Renal pelvis (tissue), 1 donor: ENCODE measurements at regions not wholly inside any gene's neighbourhood (a gene's known extent, or its start where the extent isn't known, plus 50 kb on each side); places are given as distances from the start of the nearest gene placed in this dataset.
"Not testable (repeated sequence)": the region's sequence is repeated elsewhere in the genome, so short reads cannot be mapped to it uniquely, and the experiment has no call there.

Experiments
- DNase-seq: peaks from one replicate; pipeline ENCODE4 v3.0.0-alpha.2; 2013

GRCh38 chr3:160047876-160048275, 59.2 kb downstream of the IL12A start:
- no peak for DNase-seq

DNA sequence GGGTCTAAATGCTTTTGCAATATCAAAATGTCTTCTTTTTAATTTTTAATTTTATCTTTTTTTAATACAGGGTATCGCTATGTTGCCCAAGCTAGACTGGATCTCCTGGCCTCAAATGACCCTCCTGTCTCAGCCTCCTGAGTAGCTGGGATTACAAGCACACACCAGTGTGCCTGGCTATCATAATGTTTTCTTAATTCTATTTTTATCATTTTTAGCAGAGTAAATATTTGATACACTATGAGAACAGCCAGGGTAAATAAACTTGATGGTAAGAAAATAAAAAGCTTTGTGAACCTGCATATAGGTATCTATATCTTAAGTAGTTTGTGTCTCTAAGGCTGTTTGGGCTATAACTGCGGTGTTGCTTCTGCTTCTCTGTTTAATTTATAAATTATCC, 60.4 kb downstream of the IL12A start:
- no peak for DNase-seq

- peak; percentile 11 for DNase-seq
Observed at GRCh38 chr3:160049565-160049964, 60.9 kb downstream of the IL12A start.

- no peak for DNase-seq
Observed at GRCh38 chr3:160049988-160050387, 61.4 kb downstream of the IL12A start.

DNA sequence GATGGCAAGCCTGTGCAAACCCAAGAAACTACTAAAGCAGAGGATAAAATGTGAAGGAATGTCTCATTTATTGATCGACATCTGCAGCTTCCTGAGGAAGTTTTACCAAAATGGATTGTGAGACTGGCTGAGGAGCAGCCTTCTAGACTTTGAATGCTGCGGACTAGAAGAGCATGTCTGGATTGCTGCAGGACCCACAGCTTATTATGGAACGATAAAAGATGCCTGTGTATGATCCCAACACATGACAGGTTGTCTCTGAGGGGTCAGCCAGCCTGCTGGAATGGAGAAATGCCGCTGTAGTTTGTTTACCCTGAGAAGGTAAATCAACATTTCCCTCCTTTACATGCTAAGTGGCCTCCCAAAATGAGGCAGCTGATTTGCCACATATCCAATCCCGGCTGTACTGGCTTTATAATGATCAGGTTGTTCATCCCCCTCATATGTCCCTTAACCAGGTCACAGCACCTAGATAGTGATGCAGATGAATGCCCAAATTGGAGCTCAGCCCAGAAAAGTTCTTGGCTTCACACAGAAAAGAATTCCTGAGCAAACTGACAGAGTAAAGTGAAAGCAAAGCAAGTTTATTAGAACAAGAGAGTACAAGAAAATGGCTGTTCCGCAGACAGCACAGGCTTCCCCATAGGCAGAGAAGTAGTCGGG, 63.9 kb downstream of the IL12A start:
- no peak for DNase-seq

DNA sequence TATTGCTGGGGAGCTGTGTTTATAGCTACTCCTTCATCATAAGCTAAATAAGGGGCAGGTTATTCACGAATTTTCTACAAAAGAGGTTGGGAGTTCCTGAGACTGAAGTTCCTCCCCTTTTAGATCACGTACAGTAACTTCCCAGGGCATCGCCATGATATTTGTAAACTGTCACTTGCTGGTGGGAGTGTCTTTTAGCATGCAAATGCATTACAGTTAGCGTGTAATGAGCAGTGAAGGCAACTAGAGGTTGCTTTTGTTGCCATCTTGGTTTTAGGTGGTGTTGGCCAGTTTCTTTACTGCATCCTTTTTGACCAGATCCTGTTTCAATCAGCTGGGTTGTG, 64.4 kb downstream of the IL12A start:
- DNase-seq = no peak

DNA sequence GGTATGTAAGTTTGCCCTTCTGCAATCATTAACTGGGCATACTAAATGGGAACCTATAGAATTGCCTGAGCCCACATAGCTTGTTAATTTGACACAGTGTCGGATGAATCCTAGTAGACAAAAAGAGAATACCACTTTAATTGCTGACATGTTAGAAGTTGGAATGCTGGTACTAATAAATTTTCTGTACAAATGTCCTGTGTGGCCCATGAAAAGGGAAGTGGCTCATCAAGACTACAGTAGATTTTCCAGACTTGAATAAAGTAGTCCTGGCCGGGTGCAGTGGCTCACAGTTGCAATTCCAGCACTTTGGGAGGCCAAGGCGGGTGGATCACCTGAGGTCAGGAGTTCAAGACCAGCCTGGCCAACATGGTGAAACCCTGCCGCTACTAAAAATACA, 66.2 kb downstream of the IL12A start:
- DNase-seq = not testable (repeated sequence)

GRCh38 chr3:160055659-160056058, 67.0 kb downstream of the IL12A start:
- no peak for DNase-seq

GRCh38 chr3:160057331-160057730, 68.7 kb downstream of the IL12A start:
- DNase-seq = no peak

DNA sequence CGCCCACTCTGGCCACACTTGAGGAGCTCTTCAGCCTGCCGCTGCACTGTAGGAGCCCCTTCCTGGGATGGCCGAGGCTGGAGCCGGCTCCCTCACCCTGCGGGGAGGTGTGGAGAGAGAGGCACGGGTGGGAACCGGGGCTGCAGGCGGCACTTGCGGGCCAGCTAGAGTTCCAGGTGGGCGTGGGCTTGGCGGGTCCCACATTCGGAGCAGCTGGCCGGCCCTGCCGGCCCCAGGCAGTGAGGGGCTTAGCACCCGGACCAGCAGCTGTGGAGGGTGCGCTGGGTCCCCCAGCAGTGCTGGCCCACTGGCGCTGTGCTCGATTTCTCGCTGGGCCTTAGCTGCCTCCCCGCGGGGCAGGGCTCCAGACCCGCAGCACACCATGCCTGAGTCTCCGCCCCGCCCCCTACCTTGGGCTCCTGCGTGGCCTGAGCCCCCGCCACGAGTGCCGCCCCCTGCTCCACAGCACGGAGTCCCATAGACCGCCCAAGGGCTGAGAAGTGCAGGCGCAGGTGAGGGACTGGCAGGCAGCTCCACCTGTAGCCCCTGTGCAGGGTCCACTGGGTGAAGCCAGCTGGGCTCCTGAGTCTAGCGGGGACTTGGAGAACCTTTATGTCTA, 71.9 kb downstream of the IL12A start:
- no peak for DNase-seq

DNA sequence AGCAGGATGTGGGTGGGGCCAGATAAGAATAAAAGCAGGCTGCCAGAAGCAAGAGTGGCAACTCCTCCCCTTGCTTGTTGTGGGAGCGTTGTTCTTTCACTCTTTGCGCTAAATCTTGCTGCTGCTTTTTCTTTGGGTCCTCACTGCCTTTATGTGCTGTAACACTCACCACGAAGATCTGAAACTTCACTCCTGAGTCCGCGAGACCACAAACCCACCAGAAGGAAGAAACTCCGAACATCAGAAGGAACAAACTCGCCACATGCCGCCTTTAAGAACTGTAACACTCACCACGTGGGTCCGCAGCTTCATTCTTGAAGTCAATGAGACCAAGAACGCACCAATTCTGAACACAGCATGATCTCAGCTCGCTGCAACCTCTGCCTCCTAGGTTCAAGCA, 72.9 kb downstream of the IL12A start:
- DNase-seq = no peak

- no peak for DNase-seq
Observed at GRCh38 chr3:160065282-160065681, 76.6 kb downstream of the IL12A start.

GRCh38 chr3:160065786-160066185, 77.2 kb downstream of the IL12A start:
- DNase-seq = no peak

- no peak for DNase-seq
Observed at GRCh38 chr3:160069986-160070385, 81.4 kb downstream of the IL12A start.

- DNase-seq = no peak
Observed at GRCh38 chr3:160076519-160076918, 87.9 kb downstream of the IL12A start.

DNA sequence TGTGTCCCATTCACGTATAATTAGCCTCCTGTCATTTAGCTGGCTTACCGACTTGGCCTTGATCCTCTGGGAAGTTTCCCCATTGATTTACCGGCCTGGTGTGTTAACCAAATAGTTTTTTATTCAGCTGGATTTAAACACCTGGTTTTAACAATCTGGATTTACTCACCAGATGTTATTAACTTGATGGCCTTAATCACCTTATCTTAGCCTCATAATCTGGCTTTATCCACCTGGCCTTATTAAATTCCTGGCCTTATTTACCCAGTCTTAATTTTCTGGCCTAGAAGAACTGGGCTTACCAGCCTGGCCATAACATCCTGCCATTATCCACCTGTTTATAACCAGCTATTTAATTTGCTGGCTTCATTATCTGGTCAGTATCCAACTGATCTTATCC, 89.9 kb downstream of the IL12A start:
- DNase-seq = no peak

DNA sequence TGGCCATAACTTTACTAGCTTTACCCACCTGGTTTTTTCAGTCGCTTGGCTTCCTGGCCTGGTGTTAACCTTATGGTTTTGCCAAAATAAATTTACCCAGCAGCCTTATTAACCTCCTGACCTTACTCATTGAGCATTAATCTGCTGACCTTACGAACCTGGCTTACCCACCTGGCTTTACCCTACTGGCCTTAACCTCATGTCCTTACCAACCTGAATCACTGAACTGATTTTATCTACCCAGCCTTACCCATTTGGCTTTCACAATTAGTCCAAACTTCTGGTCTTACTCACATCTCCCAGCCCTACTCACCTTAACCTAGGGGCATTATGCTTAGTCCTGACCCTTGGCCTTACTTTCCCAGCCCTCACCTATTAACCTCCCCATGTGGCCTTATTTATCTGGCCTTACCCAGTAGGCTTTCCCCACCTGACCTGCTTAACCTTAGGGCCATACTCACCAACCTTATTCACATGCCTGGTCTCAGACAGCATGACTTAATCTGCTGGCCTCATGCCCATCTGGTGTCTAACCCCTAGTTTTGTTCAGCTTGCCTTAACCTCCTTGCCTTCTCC, 93.4 kb downstream of the IL12A start:
- no peak for DNase-seq

DNA sequence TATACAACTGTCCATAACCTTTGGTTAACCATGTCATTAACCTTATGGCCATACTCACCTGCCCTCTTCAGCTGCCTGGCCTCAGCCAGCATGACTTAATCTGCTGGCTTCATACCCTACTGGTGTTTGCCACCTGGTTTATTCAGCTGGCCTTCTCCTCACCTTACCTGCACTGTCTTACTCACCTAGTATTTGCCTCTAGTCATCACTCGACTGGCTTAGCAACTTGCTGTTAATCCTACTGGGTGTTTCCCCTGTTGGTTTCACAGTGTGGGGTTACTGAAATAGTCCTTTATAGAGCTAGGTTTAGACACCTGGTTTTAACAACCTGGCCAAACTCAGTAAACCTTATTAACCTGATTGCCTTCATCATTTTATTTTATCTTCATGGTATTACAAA, 96.4 kb downstream of the IL12A start:
- DNase-seq = no peak

DNA sequence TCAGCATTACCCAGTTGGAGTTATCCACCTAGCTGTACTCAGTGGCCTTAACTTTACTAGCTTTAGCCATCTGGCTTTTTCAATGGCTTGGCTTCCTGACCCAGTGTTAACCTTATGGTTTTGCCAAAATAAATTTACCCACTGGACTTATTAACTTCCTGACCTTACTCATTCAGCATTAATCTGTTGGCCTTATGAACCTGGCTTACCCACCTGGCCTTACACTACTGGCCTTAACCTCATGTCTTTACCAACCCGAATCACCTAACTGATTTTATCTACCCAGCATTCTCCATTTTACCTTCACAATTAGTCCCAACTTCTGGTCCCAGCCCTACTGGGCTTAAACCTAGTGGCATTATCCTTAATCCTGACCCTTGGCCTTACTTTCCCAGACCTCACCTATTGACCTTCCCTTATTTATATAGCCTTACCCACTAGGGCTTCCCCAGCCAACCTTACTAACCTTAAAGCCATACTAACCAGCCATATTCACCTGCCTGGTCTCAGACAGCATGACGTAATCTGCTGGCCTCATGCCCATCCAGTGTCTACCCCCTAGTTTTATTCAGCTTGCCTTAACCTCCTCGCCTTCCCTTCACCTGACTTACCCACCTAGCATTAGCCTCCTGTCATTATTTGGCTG, 100.0 kb downstream of the IL12A start:
- no peak for DNase-seq

- DNase-seq = no peak
Observed at GRCh38 chr3:160090653-160091052, 102.0 kb downstream of the IL12A start.

GRCh38 chr3:160091441-160091840, 102.8 kb downstream of the IL12A start:
- DNase-seq = no peak

DNA sequence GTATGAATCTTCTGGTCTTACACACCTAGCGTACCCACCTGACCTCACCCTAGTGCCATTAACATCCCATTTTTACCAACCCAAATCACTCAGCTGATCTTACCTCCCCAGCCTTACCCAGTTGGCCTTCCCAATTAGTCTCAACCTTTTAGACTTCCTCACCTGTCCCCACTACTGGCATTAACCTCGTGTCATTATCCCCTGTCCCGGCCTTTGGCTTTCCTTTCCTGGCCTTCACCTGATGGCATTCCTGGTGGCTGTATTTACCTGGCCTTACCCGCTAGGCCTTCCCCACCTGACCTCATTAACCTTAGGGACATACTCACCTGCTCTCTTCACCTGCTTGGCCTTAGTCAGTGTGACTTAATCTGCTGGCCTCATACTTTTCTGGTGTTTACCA, 104.1 kb downstream of the IL12A start:
- DNase-seq = no peak

DNA sequence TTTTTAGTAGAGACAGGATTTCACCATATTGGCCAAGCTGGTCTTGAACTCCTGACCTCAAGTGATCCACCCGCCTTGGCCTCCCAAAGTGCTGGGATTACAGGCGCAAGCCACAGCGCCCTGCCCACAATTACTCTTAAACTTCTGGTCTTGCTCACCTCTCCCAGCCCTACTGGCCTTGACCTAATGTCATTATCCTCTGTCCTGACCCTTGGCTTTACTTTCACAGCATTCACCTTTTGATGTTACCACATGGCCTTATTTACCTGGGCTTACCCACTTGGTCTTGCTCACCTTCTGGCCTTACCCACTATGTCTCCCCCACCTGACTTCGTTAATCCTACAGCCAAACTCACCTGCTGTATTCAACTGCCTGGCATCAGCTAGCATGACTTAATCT, 105.9 kb downstream of the IL12A start:
- DNase-seq = no peak
